SU-DHL-6 (cell line): ENCODE measurements at regions not wholly inside any gene's neighbourhood (a gene's known extent, or its start where the extent isn't known, plus 50 kb on each side); places are given as distances from the start of the nearest gene placed in this dataset.

Experiments
- CTCF ChIP-seq: fragments of 200-600 bp; sonication (generic); IDR thresholded peaks from one replicate; pipeline ENCODE4 v1.5.1; 2017; ENCODE audit warnings: antibody characterized with exemption, mild to moderate bottlenecking, low read length, moderate library complexity; ENCODE audit not compliant: insufficient read depth, poor library complexity, severe bottlenecking
- EZH2phosphoT487 ChIP-seq: fragments of 200-600 bp; sonication (generic), shearing (Covaris generic); conservative IDR thresholded peaks from 2 replicates; pipeline ENCODE4 v1.6.1; 2018; ENCODE audit warnings: mild to moderate bottlenecking, antibody characterized with exemption, low read length, moderate library complexity, mixed read lengths

- TF ChIP-seq CTCF (no peak), EZH2phosphoT487 (no peak)
Observed at GRCh38 chr21:16037421-16037955, 307.7 kb downstream of the USP25 start.
